Esophagus muscularis mucosa (tissue), 4 donors: ENCODE measurements at regions not wholly inside any gene's neighbourhood (a gene's known extent, or its start where the extent isn't known, plus 50 kb on each side); places are given as distances from the start of the nearest gene placed in this dataset.

Experiments used
- EP300 ChIP-seq: sonication (generic); formaldehyde crosslinking; IDR thresholded peaks from one replicate; pipeline ENCODE4 v1.6.1; 2017; ENCODE audit warnings: antibody characterized with exemption
- POLR2A ChIP-seq: fragments of 450-650 bp; IDR thresholded peaks from one replicate; pipeline ENCODE4 v1.6.1; 2017; ENCODE audit warnings: antibody characterized with exemption, moderate library complexity, mild to moderate bottlenecking, low read depth
- POLR2AphosphoS5 ChIP-seq, 2 donors: sonication (generic); formaldehyde crosslinking; IDR thresholded peaks; one replicate each; pipeline ENCODE4 v1.6.1; 2017; ENCODE audit warnings: antibody characterized with exemption in 2 of 2
- TF ChIP-seq, protein P1 (sequence below), 3 experiments: fragments of 200-600 bp in 2 of 3; fragments of 450-650 bp in 1 of 3; sonication (generic) in 2 of 3; IDR thresholded peaks; one replicate each; pipeline ENCODE4 v1.5.1; 2017 to 2019; ENCODE audit warnings: antibody characterized with exemption in 3 of 3, mild to moderate bottlenecking in 2 of 3, moderate library complexity in 1 of 3

DNA sequence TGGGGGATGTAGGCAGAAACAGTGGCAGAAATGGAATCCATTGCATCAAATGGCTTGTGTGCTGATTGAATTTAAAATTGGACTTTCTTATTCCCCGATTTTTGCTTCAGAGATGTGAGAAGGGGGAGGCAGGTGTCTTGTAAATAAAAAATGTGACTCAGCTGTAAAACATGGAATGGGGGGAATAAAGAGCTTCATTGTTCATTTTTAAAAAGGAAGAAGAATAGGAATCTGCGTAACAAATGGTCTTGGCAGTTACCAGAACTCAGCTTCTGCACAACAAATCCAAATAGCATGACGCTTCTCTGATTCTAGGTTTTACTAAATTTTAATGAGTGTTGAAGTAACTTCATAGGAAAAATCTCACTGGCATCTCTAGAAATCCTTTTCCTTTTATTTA is 323.9 kb upstream of the GBE1 start:
- TF ChIP-seq, protein P1, sequence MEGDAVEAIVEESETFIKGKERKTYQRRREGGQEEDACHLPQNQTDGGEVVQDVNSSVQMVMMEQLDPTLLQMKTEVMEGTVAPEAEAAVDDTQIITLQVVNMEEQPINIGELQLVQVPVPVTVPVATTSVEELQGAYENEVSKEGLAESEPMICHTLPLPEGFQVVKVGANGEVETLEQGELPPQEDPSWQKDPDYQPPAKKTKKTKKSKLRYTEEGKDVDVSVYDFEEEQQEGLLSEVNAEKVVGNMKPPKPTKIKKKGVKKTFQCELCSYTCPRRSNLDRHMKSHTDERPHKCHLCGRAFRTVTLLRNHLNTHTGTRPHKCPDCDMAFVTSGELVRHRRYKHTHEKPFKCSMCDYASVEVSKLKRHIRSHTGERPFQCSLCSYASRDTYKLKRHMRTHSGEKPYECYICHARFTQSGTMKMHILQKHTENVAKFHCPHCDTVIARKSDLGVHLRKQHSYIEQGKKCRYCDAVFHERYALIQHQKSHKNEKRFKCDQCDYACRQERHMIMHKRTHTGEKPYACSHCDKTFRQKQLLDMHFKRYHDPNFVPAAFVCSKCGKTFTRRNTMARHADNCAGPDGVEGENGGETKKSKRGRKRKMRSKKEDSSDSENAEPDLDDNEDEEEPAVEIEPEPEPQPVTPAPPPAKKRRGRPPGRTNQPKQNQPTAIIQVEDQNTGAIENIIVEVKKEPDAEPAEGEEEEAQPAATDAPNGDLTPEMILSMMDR (IDR thresholded peaks at IDR 0.05) = no peak
- TF ChIP-seq POLR2A = no peak
- TF ChIP-seq POLR2AphosphoS5 (IDR thresholded peaks at IDR 0.05) = no peak
- no peak for TF ChIP-seq EP300
